ENCODE measurements at regions not wholly inside any gene's neighbourhood (a gene's known extent, or its start where the extent isn't known, plus 50 kb on each side); places are given as distances from the start of the nearest gene placed in this dataset.

DNA sequence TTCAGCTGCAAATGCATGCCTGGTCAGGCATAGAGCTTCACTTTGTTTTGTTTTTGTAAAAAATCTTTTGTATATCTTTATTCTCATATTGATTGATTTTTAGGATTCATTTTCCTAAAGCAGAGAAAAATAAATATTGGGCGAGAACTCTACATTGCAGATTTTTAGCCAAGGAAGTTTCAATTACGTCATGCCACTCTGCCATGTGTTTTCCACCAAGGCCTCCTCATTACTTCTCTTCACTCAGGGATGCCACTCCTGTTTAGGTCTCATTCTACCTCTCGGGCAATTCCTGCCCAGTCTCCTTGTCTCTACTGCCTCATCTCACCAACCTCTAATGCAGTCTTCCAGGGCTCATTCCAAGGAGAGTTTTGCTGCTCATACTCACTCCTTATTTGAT, 497.3 kb upstream of the SPTLC3 start:
- DNase-seq (ENCODE audit: low read depth): no peak
- H3K4me3 ChIP-seq (replicated peaks; ENCODE audit: low read depth, low read length): no peak overlapping the region
- TF ChIP-seq, protein P1, sequence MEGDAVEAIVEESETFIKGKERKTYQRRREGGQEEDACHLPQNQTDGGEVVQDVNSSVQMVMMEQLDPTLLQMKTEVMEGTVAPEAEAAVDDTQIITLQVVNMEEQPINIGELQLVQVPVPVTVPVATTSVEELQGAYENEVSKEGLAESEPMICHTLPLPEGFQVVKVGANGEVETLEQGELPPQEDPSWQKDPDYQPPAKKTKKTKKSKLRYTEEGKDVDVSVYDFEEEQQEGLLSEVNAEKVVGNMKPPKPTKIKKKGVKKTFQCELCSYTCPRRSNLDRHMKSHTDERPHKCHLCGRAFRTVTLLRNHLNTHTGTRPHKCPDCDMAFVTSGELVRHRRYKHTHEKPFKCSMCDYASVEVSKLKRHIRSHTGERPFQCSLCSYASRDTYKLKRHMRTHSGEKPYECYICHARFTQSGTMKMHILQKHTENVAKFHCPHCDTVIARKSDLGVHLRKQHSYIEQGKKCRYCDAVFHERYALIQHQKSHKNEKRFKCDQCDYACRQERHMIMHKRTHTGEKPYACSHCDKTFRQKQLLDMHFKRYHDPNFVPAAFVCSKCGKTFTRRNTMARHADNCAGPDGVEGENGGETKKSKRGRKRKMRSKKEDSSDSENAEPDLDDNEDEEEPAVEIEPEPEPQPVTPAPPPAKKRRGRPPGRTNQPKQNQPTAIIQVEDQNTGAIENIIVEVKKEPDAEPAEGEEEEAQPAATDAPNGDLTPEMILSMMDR (IDR thresholded peaks at IDR 0.05; ENCODE audit: low read length, missing control alignments): no peak

DNA sequence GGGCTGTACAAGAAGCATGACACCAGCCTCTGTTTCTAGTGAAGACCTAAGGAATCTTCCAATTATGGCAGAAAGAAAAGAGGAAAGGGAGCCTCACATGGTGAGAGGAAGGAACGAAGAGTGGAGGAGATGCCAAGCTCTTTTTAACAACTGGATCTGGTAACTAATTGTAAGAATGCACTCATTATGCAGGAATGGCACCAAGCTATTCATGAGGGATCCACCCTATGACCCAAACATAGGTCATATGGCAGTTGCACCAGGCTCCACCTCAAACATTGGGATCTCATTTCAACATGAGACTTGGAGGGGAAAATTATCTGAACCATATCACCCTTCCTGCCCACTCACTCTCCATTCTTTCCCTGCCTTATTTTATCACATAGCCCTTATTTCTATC, 496.0 kb upstream of the SPTLC3 start:
- no peak overlapping the region for H3K4me3 ChIP-seq (replicated peaks; ENCODE audit: low read depth, low read length)
- no peak for DNase-seq (ENCODE audit: low read depth)
- TF ChIP-seq, protein P1 (IDR thresholded peaks at IDR 0.05; ENCODE audit: low read length, missing control alignments): no peak

DNA sequence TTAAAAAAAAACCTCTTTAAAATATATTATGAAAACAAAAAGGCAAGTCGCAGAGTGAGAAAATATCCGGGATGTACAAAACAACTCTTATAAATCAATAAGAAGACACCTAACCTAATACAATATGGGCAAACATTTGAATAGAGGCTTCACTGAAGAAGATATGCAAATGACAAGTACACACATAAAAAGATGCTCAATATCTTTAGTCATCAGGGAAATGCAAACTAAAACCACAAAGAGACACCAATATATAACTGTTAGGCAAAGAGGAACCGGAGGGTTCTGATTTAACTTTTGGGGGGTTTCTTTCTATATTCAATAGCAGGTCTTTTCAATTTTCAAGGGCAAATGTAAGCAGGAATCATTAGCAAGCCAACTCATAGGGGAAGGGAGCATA, 480.7 kb upstream of the SPTLC3 start:
- DNase-seq (ENCODE audit: low read depth): no peak
- no peak overlapping the region for H3K4me3 ChIP-seq (replicated peaks; ENCODE audit: low read depth, low read length)
- TF ChIP-seq, protein P1 (IDR thresholded peaks at IDR 0.05; ENCODE audit: low read length, missing control alignments): no peak

GRCh38 chr20:12528591-12529041, 480.2 kb upstream of the SPTLC3 start:
- H3K4me3 ChIP-seq (replicated peaks; ENCODE audit: low read depth, low read length): no peak overlapping the region
- DNase-seq (ENCODE audit: low read depth): no peak
- TF ChIP-seq, protein P1 (IDR thresholded peaks at IDR 0.05; ENCODE audit: low read length, missing control alignments): no peak

GRCh38 chr20:12531626-12532025, 477.1 kb upstream of the SPTLC3 start:
- DNase-seq (ENCODE audit: low read depth): no peak
- H3K4me3 ChIP-seq (replicated peaks; ENCODE audit: low read depth, low read length): no peak overlapping the region
- TF ChIP-seq, protein P1 (IDR thresholded peaks at IDR 0.05; ENCODE audit: low read length, missing control alignments): no peak

GRCh38 chr20:12535316-12535715, 473.5 kb upstream of the SPTLC3 start:
- DNase-seq (ENCODE audit: low read depth): no peak
- TF ChIP-seq, protein P1 (IDR thresholded peaks at IDR 0.05; ENCODE audit: low read length, missing control alignments): no peak
- H3K4me3 ChIP-seq (replicated peaks; ENCODE audit: low read depth, low read length): no peak overlapping the region

DNA sequence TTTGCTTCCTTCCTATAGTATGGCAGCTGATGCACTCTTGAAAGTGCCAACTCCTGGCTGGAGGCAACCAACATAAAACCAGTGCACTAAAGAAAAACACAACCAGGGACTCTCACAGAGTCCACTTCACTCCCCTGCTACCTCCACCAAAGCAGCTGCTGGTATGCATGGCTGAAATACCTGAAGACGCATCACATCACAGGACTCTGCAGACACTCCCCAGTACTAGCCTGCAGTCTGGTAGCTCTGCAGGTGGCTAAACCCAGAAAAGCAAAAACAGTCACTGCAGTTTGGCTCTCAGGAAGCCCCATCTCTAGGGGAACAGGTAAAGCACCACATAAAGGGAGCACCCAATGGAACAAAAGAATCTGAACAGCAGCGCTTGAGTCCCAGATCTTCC, 473.0 kb upstream of the SPTLC3 start:
- H3K4me3 ChIP-seq (replicated peaks; ENCODE audit: low read depth, low read length): no peak overlapping the region
- TF ChIP-seq, protein P1 (IDR thresholded peaks at IDR 0.05; ENCODE audit: low read length, missing control alignments): no peak
- DNase-seq (ENCODE audit: low read depth): no peak

Data from fibroblast of pulmonary artery (primary cell).